AG09319 (cell line): ENCODE measurements at regions not wholly inside any gene's neighbourhood (a gene's known extent, or its start where the extent isn't known, plus 50 kb on each side); places are given as distances from the start of the nearest gene placed in this dataset.
"Not testable (repeated sequence)": the region's sequence is repeated elsewhere in the genome, so short reads cannot be mapped to it uniquely, and the experiment has no call there.

Experiments
- DNase-seq: peaks from one replicate; pipeline ENCODE4 v3.0.0-alpha.2; 2010; ENCODE audit warnings: low read depth; ENCODE audit errors: extremely low read depth
- CTCF ChIP-seq: IDR thresholded peaks from 2 replicates; pipeline ENCODE4 v1.5.1; 2011; ENCODE audit warnings: low read depth, mild to moderate bottlenecking, inconsistent platforms, low read length, moderate library complexity

GRCh38 chr2:83282841-83283240 lies 1176.2 kb downstream of the SUCLG1 start:
- TF ChIP-seq CTCF: no peak
- DNase-seq: no peak

- no peak for DNase-seq
- no peak for TF ChIP-seq CTCF
Measured at GRCh38 chr2:83282043-83282795, 1176.9 kb downstream of the SUCLG1 start.

- no peak for DNase-seq
- TF ChIP-seq CTCF: no peak
Measured at GRCh38 chr2:83280391-83280790, 1178.7 kb downstream of the SUCLG1 start.

- DNase-seq: no peak
- no peak for TF ChIP-seq CTCF
Measured at GRCh38 chr2:83273322-83273721, 1185.8 kb downstream of the SUCLG1 start.

- TF ChIP-seq CTCF: no peak
- no peak for DNase-seq
Measured at GRCh38 chr2:83261591-83262136, 1197.4 kb downstream of the SUCLG1 start.

- no peak for TF ChIP-seq CTCF
- DNase-seq: no peak
Measured at GRCh38 chr2:83253848-83254247, 1205.2 kb downstream of the SUCLG1 start.

- no peak for TF ChIP-seq CTCF
- DNase-seq: no peak
Measured at GRCh38 chr2:83251321-83251872, 1207.7 kb downstream of the SUCLG1 start.

GRCh38 chr2:83245806-83246537 lies 1213.1 kb downstream of the SUCLG1 start:
- not testable (repeated sequence) for DNase-seq
